GM18951 (cell line): ENCODE measurements at regions not wholly inside any gene's neighbourhood (a gene's known extent, or its start where the extent isn't known, plus 50 kb on each side); places are given as distances from the start of the nearest gene placed in this dataset.

Source experiments
- POLR2A ChIP-seq: IDR thresholded peaks from 4 replicates; pipeline ENCODE4 v1.6.1; 2011; ENCODE audit warnings: mild to moderate bottlenecking; ENCODE audit not compliant: insufficient read length, insufficient read depth; ENCODE audit errors: extremely low read depth
- in situ Hi-C: fragments of 300-500 bp; cut with MboI; formaldehyde crosslinking; loops from one replicate; pipeline ENCODE4 v1.12.0; 2022; ENCODE audit warnings: low sequenced_read_pairs, mixed read lengths, inconsistent platforms; ENCODE audit not compliant: unreplicated experiment

DNA sequence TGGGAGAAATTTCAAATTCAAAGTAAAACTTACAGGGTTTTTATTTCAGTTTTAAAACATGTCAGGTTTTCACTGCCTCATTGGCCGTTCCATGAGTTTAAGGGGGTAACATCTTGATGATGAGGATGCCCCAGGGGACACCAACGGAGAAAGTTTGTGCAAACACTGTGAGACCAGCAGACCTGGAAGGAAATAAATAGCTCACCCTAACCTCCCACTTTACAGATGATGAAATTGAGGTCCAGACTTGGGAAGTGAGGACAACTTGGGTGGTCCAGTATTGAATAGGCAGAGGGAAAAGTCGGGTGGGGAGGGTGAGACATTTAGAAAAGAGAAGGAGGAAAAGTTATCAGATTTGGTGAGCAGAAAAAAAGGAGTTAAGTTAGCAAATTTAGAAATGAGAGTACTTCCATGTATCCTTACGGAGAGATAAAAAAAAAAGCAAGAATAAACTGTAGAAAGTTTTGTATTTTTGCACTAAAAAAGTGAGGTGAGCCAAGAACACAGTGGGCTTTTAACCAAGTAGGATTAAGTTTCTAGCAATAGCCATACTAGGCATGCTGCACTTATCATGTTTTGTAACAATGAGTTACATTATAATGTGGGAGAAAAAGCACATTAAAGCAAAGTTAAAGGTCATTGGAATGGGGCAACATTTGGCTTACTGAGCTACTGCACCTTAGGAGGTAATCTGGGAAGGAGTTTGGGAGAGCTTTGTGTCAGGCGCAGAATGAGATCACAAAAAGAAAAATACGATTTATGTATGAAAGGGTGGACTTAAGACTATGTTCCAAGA lies 125.1 kb downstream of the GAS1 start:
- in situ Hi-C loops = no loop called here
- no peak for TF ChIP-seq POLR2A

DNA sequence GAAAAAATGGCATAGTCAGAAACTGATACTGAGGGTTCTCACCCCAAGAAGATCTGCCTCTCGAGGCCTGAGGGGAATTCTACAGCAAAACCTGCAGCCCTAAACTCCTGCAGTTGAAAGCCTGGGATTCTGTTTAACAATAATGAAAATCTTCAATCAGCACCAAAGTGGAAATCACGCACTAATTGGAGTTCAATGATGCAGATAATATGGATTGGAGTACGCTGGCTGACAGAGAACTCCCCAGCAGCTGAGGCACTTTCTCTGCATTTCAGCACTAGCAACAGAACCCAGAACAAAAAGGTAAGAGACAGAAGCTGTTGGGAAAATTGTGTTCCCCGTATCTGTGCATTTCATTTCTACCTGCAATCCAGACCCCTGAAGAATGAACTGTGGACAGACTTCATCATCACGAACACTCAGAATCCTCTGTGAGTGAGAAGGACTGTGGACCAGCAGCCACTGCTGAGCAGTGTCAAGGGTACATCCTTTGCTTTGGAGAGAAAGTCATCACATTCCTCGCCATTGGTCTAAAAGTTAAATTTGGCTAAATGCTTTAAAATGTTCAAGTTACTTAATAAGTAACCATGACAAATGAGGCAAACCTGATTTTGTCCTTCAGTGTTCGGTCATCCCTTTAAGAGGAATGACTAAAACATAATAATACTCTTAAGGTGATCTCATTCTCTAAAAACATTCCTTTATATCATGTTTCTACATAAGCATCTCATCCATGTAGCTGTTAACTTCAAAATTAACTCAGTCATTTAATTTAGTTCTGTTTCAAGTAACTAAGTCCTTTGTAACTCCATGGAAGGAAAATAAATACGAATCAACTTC lies 126.1 kb downstream of the GAS1 start:
- in situ Hi-C loops = no loop called here
- TF ChIP-seq POLR2A = no peak

DNA sequence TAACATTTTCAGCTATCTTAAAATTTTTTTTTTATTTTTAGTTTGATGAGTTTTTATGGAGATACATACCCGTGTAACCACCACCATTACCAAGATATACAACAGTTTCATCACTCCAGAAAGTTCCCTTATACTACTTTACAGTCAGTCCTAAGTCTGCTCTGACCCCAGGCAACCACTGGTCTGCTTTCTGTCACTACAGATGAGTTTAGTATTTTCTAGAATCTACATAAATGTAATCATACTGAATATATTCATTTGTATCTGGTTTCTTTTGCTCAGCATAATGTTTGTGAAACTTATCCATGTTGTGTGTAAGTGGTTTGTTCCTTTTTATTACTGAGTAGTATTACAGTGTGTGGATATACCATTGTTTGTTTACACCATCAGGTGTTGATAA lies 127.8 kb downstream of the GAS1 start:
- in situ Hi-C loops = no loop called here
- no peak for TF ChIP-seq POLR2A

DNA sequence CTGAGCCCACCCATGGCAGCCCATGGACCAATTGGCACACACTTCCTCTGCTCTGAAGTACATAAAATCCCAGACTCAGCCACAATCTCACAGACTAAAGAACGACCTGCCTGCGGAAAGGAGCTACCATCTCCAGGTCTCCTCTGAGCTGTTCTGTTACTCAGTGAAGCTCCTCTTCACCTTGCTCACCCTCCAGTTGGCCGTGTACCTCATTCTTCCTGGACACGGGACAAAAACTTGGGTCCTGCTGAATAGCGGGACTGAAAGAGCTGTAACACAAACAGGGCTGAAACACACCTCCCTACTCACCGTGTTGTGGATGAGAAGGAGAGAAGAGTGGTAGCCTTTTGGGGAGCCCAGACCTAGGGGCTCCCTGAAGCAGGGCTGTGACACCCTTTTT lies 128.7 kb downstream of the GAS1 start:
- TF ChIP-seq POLR2A = no peak
- in situ Hi-C loops = no loop called here

- in situ Hi-C loops = no loop called here
- TF ChIP-seq POLR2A = no peak
These were observed 130.4 kb downstream of the GAS1 start for GRCh38 chr9:86816868-86817267.

GRCh38 chr9:86816366-86816765 lies 130.9 kb downstream of the GAS1 start:
- in situ Hi-C loops = no loop called here
- TF ChIP-seq POLR2A = no peak

GRCh38 chr9:86812616-86813015 lies 134.7 kb downstream of the GAS1 start:
- in situ Hi-C loops = no loop called here

GRCh38 chr9:86809759-86810367 lies 137.4 kb downstream of the GAS1 start:
- in situ Hi-C loops = no loop called here
- no peak for TF ChIP-seq POLR2A

More at GRCh38 chr9:86812616-86813015, 134.7 kb downstream of the GAS1 start:
- TF ChIP-seq POLR2A = no peak

GRCh38 chr9:86809151-86809550 lies 138.2 kb downstream of the GAS1 start:
- in situ Hi-C loops = no loop called here
- TF ChIP-seq POLR2A = no peak

DNA sequence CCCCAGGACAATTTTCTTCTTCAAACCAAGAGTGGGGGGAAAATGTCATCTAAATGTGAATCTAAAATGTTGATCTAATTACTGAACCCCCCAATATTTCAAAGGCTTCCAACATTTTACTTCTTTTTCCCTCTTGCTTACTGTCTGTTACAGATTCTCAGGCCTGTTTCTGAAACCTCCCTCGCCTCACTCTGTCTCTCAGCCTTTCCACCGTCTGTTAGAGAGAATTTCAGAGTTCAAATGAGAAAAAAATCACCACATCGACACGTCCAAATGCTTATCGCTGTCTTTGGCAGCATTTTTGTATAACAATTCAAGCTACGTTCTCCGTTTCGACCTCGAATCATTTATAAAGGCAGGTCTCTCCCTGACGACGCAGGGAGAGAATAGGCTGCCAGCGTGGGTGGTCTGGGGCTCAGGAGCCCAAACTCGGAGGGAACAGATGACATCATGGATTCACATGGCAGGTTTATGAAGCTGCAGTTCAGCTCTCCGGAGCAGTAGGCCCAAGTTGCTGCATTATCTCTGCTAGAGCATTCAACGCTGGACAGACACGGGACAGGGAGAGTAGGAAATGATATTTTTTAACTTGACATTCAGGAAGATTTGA lies 139.8 kb downstream of the GAS1 start:
- no peak for TF ChIP-seq POLR2A
- in situ Hi-C loops = no loop called here

DNA sequence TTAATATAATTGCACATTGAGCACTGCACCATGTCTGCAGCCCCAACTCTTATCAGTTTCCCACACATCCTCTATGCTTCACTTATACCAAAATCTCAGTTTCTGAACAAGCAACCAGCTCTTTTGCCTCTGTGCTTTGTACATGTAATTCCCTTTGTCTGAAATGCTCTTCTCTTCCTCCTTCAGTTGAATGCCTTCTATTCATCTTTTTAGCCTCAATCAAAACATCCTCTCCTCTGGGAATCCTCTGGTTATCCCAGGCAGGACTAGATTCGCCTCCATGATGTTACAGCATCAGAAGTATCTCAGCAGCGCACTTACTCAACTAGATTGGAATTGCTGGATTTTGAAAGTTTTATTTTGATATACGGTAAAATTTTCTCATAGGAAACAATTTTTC lies 143.3 kb downstream of the GAS1 start:
- in situ Hi-C loops = no loop called here
- TF ChIP-seq POLR2A = no peak

GRCh38 chr9:86802900-86803673 lies 144.2 kb downstream of the GAS1 start:
- no peak for TF ChIP-seq POLR2A
- in situ Hi-C loops = no loop called here

DNA sequence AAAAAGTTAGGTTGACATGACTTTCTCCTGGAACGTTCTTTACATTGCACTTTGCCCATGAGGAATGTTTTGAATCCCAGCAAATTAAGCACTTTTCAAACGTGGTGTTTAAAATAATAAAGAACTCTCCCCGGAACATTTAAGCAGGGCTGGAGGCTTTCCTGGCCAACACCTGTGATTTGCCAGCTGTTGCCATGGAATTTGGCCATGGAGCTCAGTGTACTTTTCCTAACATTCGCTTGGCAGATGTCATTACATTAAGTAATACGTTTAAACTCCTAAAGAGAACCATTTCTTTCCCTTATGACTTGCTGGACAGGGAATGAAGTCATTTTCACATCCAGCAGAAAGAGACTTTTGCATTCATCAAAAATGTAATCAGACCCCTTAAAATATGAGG lies 146.1 kb downstream of the GAS1 start:
- no peak for TF ChIP-seq POLR2A
- in situ Hi-C loops = no loop called here

DNA sequence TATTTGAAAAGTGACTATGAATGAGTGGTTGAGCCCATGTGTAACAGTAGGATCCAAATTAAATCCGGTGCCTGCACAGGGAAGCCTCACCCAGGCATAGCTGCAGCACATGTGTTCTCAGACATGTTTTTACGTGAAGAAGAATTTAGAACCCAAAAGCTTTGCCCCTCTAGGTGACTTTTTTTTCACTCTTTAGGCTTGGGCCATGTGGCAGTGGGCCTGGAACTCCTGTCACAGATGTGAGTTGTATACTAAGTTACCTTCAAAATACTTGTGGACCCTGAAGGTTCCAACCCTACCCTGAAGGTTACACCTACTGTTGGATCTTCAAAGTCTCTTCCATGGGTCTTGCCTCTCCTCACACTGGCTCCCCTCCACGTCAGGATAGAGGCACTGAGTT lies 146.6 kb downstream of the GAS1 start:
- in situ Hi-C loops = no loop called here
- TF ChIP-seq POLR2A = no peak
